Head of caudate nucleus (tissue), 42 donors: ENCODE measurements at regions not wholly inside any gene's neighbourhood (a gene's known extent, or its start where the extent isn't known, plus 50 kb on each side); places are given as distances from the start of the nearest gene placed in this dataset.
"Not testable (repeated sequence)": the region's sequence is repeated elsewhere in the genome, so short reads cannot be mapped to it uniquely, and the experiment has no call there.

Experiments
- DNase-seq, 42 donors: peaks; one replicate each; pipeline versions ENCODE4 v3.0.0 to v3.0.0-alpha.2; 2020 to 2021; ENCODE audit warnings: mixed read lengths in 7 of 42
- intact Hi-C: fragments of 100-400 bp; cut with DNase I; formaldehyde crosslinking; loops from one replicate; pipeline ENCODE4 v1.15.0; 2022

DNA sequence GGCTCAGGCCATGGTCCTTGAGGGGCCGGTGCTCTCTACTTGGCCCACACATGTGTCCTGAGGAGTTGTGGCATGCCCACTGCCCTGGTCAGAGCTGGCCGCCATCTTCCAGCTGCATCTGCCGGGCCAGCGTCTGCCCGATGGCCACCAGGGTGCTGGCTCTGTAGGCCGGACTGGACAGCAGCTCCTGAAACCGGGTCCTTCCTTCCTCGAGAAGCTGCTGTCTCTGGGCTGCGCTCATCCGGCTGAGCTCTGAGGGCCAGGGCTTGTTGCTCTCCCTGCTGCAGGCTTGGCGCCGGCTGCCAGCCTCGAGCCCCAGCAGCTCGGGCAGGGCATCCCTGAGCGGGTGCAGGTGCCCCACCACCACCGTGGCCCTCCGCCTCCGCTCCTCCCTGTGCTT lies 182.1 kb downstream of the POTEC start:
- intact Hi-C loops, DNase-seq: not testable (repeated sequence)

DNA sequence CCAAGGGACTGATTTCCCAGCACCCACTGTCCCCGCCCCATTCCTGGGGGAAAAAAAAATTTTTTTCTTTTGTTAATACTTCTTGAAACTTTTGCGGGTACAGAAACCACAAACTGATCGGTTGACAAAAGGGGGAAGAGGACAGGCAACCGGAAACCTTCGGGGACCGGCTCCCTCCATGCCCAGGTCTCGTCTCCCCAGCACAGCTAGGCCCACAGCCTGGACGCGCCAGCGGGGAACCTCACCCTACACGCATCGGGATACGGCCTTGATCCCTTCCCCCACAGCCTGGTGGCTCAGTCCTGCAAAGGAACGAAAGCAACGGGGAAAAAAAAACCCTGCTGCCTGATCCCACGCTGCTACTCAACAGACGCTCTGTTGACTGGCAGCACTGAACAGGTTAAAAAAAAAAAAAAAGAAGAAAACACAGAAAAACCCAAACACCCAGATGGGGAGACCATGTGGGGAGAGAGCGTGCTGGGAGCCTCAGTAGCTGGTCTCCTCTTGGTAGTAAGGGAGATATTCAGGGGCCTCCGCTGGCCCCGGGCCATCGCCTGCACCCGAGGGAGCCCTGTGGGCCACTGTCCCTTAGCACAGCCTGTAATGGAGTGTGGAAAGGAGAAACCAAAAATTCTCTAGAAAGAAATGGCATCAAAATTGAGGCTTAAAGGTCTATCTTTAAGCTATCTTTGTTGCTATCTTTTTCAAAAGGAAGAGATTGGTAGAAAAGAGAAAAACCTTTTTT lies 185.7 kb downstream of the POTEC start:
- DNase-seq, intact Hi-C loops: not testable (repeated sequence)

DNA sequence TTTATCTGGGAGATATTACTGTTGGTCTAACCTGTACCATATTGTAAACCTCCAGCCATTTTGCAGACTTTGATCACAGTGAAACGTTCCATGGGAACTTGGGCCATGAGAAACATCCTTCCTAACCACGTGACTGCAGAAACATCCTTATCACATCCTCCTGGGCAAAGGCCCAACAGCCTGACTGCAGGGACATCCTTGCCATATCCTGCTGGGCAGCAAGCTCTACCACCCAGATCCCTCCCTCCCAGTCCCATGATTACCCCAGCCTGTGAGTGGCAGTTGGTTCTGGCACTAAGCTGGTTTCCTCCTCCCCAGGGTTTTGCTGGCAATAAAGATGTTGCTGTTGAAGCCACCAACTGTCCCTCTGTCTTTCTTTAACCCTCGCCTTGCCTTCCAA lies 201.2 kb downstream of the POTEC start:
- DNase-seq, intact Hi-C loops: not testable (repeated sequence)

- DNase-seq, intact Hi-C loops: not testable (repeated sequence)
These were observed 203.8 kb upstream of the ZNF519 start for GRCh38 chr18:14336017-14336416.

GRCh38 chr18:14321217-14321616 lies 189.0 kb upstream of the ZNF519 start:
- intact Hi-C loops: not testable (repeated sequence)
- DNase-seq: peak in 8 of 42 donors; percentile 2 to 49 (median 18)

- DNase-seq, intact Hi-C loops: not testable (repeated sequence)
These were observed 169.0 kb upstream of the ZNF519 start for GRCh38 chr18:14301255-14301654.

- peak in 24 of 42 donors; percentile 3 to 65 (median 31) for DNase-seq
- intact Hi-C loops: not testable (repeated sequence)
These were observed 162.8 kb upstream of the ZNF519 start for GRCh38 chr18:14295081-14295480.

GRCh38 chr18:14285053-14285452 lies 152.8 kb upstream of the ZNF519 start:
- DNase-seq: no peak
- intact Hi-C loops: no loop called here

DNA sequence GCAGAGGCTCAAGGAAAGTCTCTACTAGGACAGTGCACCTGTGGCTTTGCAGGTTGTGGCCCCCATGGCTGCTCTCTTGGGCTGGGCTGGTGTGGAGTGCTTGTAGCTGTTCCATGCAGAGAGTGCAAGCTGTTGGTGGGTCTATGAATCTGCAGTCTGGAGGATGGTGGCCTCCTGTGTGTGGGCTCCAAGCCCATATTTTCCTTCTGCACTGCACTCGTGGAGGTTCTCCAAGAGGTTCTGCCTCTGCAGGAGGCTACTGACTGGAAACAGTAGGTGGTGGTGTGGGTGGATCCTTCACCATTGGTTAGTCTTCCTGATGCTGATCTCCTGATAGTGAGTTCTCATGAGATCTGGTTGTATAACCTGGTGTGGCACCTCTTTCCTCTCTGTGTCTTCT lies 143.2 kb upstream of the ZNF519 start:
- DNase-seq, intact Hi-C loops: not testable (repeated sequence)

GRCh38 chr18:14265637-14266410 lies 133.6 kb upstream of the ZNF519 start:
- intact Hi-C loops: not testable (repeated sequence)
- peak in 39 of 42 donors; percentile 7 to 84 (median 56) for DNase-seq

DNA sequence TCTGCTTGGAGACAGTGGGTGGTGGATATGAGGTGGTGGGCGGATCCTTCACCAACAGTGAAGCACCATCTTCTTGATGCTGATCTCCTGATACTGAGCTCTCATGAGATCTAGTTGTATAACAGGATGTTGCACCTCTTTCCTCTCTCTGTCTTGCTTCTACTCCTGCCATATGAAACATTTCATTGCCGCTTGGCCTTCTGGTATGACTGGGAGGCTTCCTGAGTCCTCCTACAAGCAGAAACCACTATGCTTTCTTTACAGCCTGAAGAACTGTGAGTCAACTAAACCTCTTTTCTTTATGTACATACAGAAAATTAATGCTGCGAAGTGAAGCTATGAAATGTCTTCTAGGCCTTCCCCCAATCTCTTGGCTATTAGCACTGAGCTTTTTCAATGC lies 130.6 kb upstream of the ZNF519 start:
- intact Hi-C loops: not testable (repeated sequence)
- DNase-seq: peak in 1 of 42 donors; percentile 45

DNA sequence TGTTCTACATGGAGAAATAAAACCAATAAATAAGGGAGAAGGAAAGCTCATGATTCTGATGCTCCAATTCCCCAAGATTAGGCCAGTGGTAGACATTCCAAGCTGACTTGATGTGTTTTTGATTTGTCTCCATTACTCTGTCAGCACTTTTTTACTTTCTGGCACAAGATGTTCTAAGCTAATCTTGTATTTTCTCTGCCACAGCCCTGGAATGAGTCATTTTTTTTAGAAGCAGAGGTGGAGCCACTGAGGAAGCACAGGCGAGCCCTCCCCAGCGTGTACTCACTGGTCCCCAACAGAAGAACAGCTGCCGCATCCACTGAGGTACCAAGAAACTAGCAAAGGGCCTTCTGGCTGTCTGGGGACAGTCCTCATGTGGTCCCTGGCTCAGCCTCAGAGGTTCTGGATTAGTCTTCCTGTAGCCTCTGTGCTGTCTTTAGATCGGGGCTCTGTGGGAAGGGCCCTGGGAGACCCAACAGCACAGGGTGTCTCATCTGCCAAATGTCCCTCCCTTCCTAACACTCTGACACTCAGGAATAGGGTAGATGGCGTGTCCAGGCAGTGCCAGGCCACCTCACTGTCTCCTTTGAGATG lies 117.9 kb upstream of the ZNF519 start:
- intact Hi-C loops: not testable (repeated sequence)
- DNase-seq: peak in 7 of 42 donors; percentile 13 to 52 (median 24)

DNA sequence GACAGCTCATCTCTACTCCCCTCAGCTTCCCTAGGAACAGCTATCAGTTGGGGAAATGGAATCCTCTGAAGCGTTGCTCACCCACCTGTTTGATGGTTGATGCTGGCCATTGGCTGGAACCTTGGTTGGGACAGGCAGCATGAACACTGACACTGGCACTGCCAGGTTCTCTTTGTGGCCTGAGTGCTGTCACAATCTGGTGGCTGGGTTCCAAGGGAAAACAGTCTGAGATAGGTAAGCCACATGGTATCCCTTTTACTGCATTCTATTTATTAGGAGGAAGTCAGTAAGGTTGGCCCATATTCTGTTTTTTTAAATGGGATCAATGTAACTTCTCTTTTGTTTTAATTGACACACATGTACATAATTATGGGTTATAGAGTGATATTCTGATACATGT lies 107.0 kb upstream of the ZNF519 start:
- intact Hi-C loops, DNase-seq: not testable (repeated sequence)

DNA sequence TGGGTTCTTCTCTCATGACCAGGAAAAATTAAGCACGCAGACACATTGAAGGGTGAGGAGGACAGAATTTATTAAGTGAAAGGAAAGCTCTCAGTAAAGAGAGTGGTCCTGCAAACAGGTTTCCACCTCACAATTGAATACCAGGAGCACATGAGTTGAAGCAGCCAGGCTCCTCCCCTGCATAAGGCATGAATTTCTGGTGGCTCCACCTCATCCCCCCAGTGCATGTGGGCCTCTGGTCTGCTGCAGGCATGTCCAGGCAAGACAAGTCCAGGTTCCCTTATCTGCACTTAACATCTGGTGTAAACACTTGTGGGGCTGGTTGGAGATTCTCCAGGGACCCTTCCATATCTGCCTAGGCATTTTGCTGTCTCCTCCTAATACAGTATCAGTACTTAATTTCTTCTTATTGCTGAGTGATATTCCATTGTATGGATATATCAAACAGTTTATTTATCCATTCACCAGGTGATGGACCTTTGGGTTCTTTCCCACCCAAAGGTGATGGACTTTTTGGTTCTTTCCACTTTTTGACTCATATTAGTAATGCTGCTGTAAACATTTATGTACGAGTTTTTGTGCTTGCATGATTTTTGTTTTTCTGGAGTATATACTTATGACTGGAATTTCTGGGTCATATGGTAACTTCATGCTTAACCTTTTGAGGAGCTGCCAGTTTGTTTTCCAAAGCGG lies 104.3 kb upstream of the ZNF519 start:
- intact Hi-C loops, DNase-seq: not testable (repeated sequence)

DNA sequence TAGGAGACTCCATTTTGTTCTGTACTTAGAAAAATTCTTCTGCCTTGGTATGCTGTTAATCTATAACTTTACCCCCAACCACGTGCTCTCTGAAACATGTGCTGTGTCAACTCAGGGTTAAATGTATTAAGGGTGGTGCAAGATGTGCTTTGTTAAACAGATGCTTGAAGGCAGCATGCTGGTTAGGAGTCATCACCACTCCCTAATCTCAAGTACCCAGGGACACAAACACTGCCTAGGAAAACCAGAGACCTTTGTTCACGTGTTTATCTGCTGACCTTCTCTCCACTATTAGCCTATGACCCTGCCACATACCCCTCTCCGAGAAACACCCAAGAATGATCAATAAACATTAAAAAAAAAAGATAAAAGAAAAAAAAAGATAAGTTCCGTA lies 93.0 kb upstream of the ZNF519 start:
- DNase-seq, intact Hi-C loops: not testable (repeated sequence)

DNA sequence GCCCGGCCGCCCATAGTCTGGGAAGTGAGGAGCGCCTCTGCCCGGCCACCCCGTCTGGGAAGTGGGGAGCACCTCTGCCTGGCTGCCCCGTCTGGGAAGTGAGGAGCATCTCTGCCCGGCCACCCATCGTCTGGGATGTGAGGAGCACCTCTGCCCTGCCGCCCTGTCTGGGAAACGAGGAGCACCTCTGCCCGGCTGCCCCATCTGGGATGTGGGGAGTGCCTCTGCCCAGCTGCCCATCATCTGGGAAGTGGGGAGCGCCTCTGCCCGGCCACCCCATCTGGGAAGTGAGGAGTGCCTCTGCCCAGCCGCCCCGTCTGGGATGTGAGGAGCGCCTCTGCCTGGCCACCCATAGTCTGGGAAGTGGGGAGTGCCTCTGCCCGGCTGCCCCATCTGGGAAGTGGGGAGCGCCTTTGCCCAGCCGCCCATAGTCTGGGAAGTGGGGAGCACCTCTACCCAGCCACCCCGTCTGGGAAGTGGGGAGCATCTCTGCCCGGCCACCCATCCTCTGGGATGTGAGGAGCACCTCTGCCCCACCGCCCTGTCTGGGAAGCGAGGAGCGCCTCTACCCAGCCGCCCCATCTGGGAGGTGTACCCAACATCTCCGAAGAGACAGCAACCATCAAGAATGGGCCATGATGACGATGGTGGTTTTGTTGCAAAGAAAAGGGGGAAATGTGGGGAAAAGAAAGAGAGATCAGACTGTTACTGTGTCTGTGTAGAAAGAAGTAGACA lies 92.5 kb upstream of the ZNF519 start:
- DNase-seq: not testable (repeated sequence)

GRCh38 chr18:14223919-14224318 lies 91.7 kb upstream of the ZNF519 start:
- DNase-seq, intact Hi-C loops: not testable (repeated sequence)

More for the DNA sequence above, 92.5 kb upstream of the ZNF519 start:
- intact Hi-C loops: not testable (repeated sequence)

DNA sequence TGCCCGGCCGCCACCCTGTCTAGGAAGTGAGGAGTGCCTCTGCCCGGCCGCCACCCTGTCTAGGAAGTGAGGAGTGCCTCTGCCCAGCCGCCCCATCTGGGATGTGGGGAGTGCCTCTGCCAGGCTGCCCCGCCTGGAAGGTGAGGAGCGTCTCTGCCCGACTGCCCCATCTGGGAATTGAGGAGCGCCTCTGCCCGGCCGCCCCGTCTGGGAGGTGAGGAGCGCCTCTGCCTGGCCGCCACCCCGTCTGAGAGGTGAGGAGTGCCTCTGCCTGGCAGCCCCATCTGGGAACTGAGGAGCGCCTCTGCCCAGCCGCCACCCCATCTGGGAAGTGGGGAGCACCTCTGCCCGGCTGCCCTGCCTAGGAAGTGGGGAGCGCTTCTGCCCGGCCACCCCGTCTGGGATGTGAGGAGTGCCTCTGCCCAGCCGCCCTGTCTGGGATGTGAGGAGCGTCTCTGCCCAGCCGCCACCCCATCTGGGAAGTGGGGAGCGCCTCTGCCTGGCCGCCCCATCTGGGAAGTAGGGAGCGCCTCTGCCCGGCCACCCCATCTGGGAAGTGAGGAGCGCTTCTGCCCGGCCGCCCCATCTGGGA lies 91.1 kb upstream of the ZNF519 start:
- DNase-seq, intact Hi-C loops: not testable (repeated sequence)
